Tibial artery (tissue), 4 donors: ENCODE measurements at regions not wholly inside any gene's neighbourhood (a gene's known extent, or its start where the extent isn't known, plus 50 kb on each side); places are given as distances from the start of the nearest gene placed in this dataset.

ENCODE experiments used
- DNase-seq, 2 donors: peaks; one replicate each; pipeline ENCODE4 v3.0.0-alpha.2; 2019
- H3K27ac ChIP-seq, 2 donors: fragments of 200-600 bp; sonication (generic) in 1 of 2; 1 replicate in 1 of 2; 2 replicates in 1 of 2; pipeline ENCODE4 v1.5.1; 2018 to 2019; ENCODE audit warnings: mild to moderate bottlenecking in 1 of 2
- H3K27me3 ChIP-seq, 2 donors: fragments of 200-600 bp; sonication (generic) in 1 of 2; one replicate each; pipeline versions ENCODE4 v1.5.1 to v1.6.0; 2016 to 2019
- H3K36me3 ChIP-seq, 3 donors: fragments of 200-600 bp; sonication (generic) in 2 of 3; one replicate each; pipeline ENCODE4 v1.5.1; 2016 to 2019; ENCODE audit warnings: mild to moderate bottlenecking in 2 of 3
- H3K4me1 ChIP-seq, 4 donors: fragments of 200-600 bp; sonication (generic) in 2 of 4; 1 replicate in 3 of 4; 2 replicates in 1 of 4; pipeline ENCODE4 v1.5.1; 2016 to 2019
- H3K4me3 ChIP-seq, 2 donors: fragments of 200-600 bp; sonication (generic) in 1 of 2; 1 replicate in 1 of 2; 2 replicates in 1 of 2; pipeline ENCODE4 v1.5.1; 2018 to 2019; ENCODE audit warnings: mild to moderate bottlenecking in 2 of 2
- H3K9me3 ChIP-seq, 3 donors: fragments of 200-600 bp; sonication (generic) in 1 of 3; one replicate each; pipeline ENCODE4 v1.5.1; 2016 to 2019
- intact Hi-C: fragments of 100-400 bp; cut with DNase I; formaldehyde crosslinking; loops from one replicate; pipeline ENCODE4 v1.15.0; 2023; ENCODE audit warnings: low total_unique reads
- TF ChIP-seq, protein P1 (sequence below), 2 experiments: fragments of 200-600 bp in 1 of 2; fragments of 450-650 bp in 1 of 2; IDR thresholded peaks; one replicate each; pipeline ENCODE4 v1.5.1; 2017 to 2019; ENCODE audit warnings: antibody characterized with exemption in 2 of 2, mild to moderate bottlenecking in 1 of 2, moderate library complexity in 1 of 2

GRCh38 chr5:175118700-175119309 lies 325.2 kb downstream of the DRD1 start:
- Histone ChIP-seq H3K27me3 (peaks cover 0 to 5% of the 10 kb centered on the region in 2 donors), H3K9me3 (no peaks in the 10 kb centered on the region), H3K4me1 (no peaks in the 10 kb centered on the region), H3K4me3 (no peak overlapping the region), H3K36me3 (no peaks in the 10 kb centered on the region), H3K27ac (no peak overlapping the region)
- intact Hi-C loops = no loop called here
- DNase-seq = no peak
- TF ChIP-seq, protein P1, sequence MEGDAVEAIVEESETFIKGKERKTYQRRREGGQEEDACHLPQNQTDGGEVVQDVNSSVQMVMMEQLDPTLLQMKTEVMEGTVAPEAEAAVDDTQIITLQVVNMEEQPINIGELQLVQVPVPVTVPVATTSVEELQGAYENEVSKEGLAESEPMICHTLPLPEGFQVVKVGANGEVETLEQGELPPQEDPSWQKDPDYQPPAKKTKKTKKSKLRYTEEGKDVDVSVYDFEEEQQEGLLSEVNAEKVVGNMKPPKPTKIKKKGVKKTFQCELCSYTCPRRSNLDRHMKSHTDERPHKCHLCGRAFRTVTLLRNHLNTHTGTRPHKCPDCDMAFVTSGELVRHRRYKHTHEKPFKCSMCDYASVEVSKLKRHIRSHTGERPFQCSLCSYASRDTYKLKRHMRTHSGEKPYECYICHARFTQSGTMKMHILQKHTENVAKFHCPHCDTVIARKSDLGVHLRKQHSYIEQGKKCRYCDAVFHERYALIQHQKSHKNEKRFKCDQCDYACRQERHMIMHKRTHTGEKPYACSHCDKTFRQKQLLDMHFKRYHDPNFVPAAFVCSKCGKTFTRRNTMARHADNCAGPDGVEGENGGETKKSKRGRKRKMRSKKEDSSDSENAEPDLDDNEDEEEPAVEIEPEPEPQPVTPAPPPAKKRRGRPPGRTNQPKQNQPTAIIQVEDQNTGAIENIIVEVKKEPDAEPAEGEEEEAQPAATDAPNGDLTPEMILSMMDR (IDR thresholded peaks at IDR 0.05) = no peak

- DNase-seq = no peak
- TF ChIP-seq, protein P1 (IDR thresholded peaks at IDR 0.05) = no peak
- H3K9me3 ChIP-seq = no peaks in the 10 kb centered on the region
- intact Hi-C loops = no loop called here
- no peaks in the 10 kb centered on the region for H3K4me1 ChIP-seq
- H3K36me3 ChIP-seq = no peaks in the 10 kb centered on the region
- H3K27ac ChIP-seq = no peak overlapping the region
- H3K4me3 ChIP-seq = no peak overlapping the region
- peaks cover 0 to 5% of the 10 kb centered on the region in 2 donors for H3K27me3 ChIP-seq
These were observed 327.4 kb downstream of the DRD1 start for GRCh38 chr5:175116466-175117048.

GRCh38 chr5:175115831-175116230 lies 328.2 kb downstream of the DRD1 start:
- peaks cover 0 to 5% of the 10 kb centered on the region in 2 donors for H3K27me3 ChIP-seq
- no peak overlapping the region for H3K27ac ChIP-seq
- DNase-seq = no peak
- H3K4me1 ChIP-seq = no peaks in the 10 kb centered on the region
- TF ChIP-seq, protein P1 (IDR thresholded peaks at IDR 0.05) = no peak
- intact Hi-C loops = no loop called here
- H3K9me3 ChIP-seq = no peaks in the 10 kb centered on the region
- H3K4me3 ChIP-seq = no peak overlapping the region
- no peaks in the 10 kb centered on the region for H3K36me3 ChIP-seq

GRCh38 chr5:175113947-175114346 lies 330.0 kb downstream of the DRD1 start:
- Histone ChIP-seq H3K36me3 (no peaks in the 10 kb centered on the region), H3K27me3 (peaks cover 0 to 5% of the 10 kb centered on the region in 2 donors), H3K27ac (no peak overlapping the region), H3K9me3 (no peaks in the 10 kb centered on the region), H3K4me1 (no peaks in the 10 kb centered on the region), H3K4me3 (no peak overlapping the region)
- TF ChIP-seq, protein P1 (IDR thresholded peaks at IDR 0.05) = no peak
- no peak for DNase-seq
- intact Hi-C loops = no loop called here

- no peaks in the 10 kb centered on the region for H3K27me3 ChIP-seq
- H3K27ac ChIP-seq = no peak overlapping the region
- H3K9me3 ChIP-seq = no peaks in the 10 kb centered on the region
- no peak overlapping the region for H3K4me3 ChIP-seq
- H3K36me3 ChIP-seq = no peaks in the 10 kb centered on the region
- no peak for DNase-seq
- intact Hi-C loops = no loop called here
- no peaks in the 10 kb centered on the region for H3K4me1 ChIP-seq
- TF ChIP-seq, protein P1 (IDR thresholded peaks at IDR 0.05) = no peak
These were observed 334.8 kb downstream of the DRD1 start for GRCh38 chr5:175109058-175109755.
